Stimulated activated naive B cell treated with anti-CD40 and anti-IgM and Interleukin-4, amounts not matched to agents 10 μg/mL and 1 μg/mL and 100 μg/mL, for 72 hours (primary cell): ENCODE measurements at regions not wholly inside any gene's neighbourhood (a gene's known extent, or its start where the extent isn't known, plus 50 kb on each side); places are given as distances from the start of the nearest gene placed in this dataset.

ENCODE experiments used
- ATAC-seq, 2 donors: fragments of 150-1000 bp; cut with Tn5 transposase; replicated peaks; 2 replicates each; pipeline ENCODE4 v1.10.0; 2021; ENCODE audit warnings: moderate library complexity in 1 of 2
- DNase-seq: peaks from one replicate; pipeline ENCODE4 v3.0.0; 2021
- H3K27ac Mint-ChIP-seq: one replicate; pipeline ENCODE4 v1.8.0; 2022; ENCODE audit warnings: mild to moderate bottlenecking, mixed read lengths
- H3K27me3 Mint-ChIP-seq, 2 donors: one replicate each; pipeline ENCODE4 v1.8.0; 2022; ENCODE audit warnings: mixed read lengths in 2 of 2
- H3K36me3 Mint-ChIP-seq, 2 donors: one replicate each; pipeline ENCODE4 v1.8.0; 2022; ENCODE audit warnings: mixed read lengths in 2 of 2, mild to moderate bottlenecking in 1 of 2
- H3K4me1 Mint-ChIP-seq, 2 donors: one replicate each; pipeline ENCODE4 v1.8.0; 2022; ENCODE audit warnings: mixed read lengths in 2 of 2, mild to moderate bottlenecking in 1 of 2
- H3K4me3 Mint-ChIP-seq, 2 donors: one replicate each; pipeline ENCODE4 v1.8.0; 2022; ENCODE audit warnings: mild to moderate bottlenecking in 2 of 2, mixed read lengths in 2 of 2, moderate library complexity in 1 of 2
- H3K9me3 Mint-ChIP-seq, 2 donors: one replicate each; pipeline ENCODE4 v1.8.0; 2022; ENCODE audit warnings: mixed read lengths in 2 of 2, mild to moderate bottlenecking in 1 of 2

DNA sequence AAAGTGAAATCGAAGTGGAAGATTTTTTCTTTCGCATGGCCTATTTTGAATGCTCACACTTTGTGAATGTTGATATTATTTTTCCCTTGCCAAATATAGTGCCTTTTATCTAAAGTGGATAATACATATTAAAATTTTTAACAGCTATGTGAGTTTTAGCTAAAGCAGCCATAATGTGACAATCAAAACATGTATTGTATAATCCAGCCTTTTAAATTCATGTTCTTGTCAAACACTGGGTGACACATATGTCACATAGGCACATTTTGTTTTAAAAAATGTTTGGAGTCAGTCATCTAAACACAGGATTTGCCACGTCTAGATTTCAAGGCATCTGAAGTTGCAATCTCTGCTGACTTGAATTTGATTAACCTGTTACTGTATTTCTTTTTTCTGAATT lies 1256.6 kb downstream of the SLITRK1 start:
- Mint-ChIP-seq H3K4me1 (no peaks in the 10 kb centered on the region), H3K36me3 (no peaks in the 10 kb centered on the region), H3K27ac (no peak overlapping the region), H3K27me3 (no peaks in the 10 kb centered on the region), H3K9me3 (no peaks in the 10 kb centered on the region), H3K4me3 (no peak overlapping the region)
- ATAC-seq (no peak), DNase-seq (no peak)

DNA sequence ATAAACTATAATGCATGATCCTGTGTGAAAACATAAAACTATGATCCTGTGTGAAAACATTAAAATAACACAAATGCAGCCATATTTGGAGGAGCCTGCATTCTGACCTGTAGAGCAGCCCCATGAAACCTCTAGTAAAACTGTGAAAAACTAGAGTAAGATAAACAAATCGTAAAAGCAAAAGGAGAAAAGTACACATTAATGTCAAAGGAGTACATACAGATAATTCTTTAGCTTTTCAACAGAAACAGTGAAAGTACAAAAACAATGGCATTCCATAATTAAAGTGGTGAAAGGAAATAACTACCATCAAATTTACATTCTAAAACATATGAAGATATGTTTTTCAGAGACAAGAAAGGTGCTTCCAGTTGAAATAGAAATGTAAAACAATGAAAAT lies 1267.2 kb downstream of the SLITRK1 start:
- Mint-ChIP-seq H3K9me3 (no peaks in the 10 kb centered on the region), H3K4me3 (no peak overlapping the region), H3K4me1 (no peaks in the 10 kb centered on the region), H3K27me3 (no peaks in the 10 kb centered on the region), H3K27ac (no peak overlapping the region), H3K36me3 (no peaks in the 10 kb centered on the region)
- no peak for ATAC-seq
- DNase-seq: no peak

DNA sequence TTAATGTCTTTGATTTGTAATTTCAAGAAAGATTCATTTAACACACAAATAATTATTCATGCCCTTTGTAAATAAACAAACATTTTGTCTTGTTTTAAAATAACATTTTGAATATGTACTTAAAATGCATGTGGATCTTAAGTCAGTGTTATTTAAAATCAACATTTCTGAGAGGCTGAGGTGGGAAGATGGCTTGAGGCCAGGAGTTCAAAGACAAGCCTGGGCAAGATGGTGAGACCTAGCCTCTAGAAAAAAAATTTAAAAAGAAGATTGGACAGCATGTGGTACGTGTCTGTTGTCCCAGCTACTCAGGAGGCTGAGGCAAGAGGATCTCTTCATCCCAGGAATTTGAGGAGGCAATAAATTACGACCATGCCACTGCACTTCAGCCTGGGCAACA lies 1268.2 kb downstream of the SLITRK1 start:
- ATAC-seq (no peak), DNase-seq (no peak)
- no peaks in the 10 kb centered on the region for H3K4me1 Mint-ChIP-seq
- no peaks in the 10 kb centered on the region for H3K27me3 Mint-ChIP-seq
- H3K9me3 Mint-ChIP-seq: no peaks in the 10 kb centered on the region
- no peak overlapping the region for H3K27ac Mint-ChIP-seq
- H3K4me3 Mint-ChIP-seq: no peak overlapping the region
- H3K36me3 Mint-ChIP-seq: no peaks in the 10 kb centered on the region

DNA sequence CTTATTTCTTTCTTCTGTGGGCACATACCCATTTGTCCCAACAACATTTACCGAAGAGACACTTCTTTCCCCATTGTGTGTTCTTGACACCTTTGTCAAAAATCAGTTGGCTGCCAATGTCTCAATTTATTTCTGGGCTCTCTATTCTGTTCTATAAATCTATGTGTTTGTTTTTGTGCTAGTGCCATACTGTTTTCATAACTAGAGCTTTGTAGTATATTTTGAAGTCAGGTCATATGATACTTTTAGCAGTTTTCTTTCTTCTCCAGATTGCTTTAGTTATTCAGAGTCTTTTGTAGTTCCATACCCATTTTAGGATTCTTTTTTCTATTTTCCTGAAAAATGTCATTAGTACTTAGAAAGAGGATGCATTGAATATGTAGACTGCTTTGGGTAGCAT lies 1276.3 kb downstream of the SLITRK1 start:
- H3K4me1 Mint-ChIP-seq: no peaks in the 10 kb centered on the region
- H3K9me3 Mint-ChIP-seq: peaks cover 14 to 16% of the 10 kb centered on the region in 2 donors
- ATAC-seq (no peak), DNase-seq (no peak)
- no peak overlapping the region for H3K27ac Mint-ChIP-seq
- no peak overlapping the region for H3K4me3 Mint-ChIP-seq
- H3K36me3 Mint-ChIP-seq: no peaks in the 10 kb centered on the region
- H3K27me3 Mint-ChIP-seq: no peaks in the 10 kb centered on the region

DNA sequence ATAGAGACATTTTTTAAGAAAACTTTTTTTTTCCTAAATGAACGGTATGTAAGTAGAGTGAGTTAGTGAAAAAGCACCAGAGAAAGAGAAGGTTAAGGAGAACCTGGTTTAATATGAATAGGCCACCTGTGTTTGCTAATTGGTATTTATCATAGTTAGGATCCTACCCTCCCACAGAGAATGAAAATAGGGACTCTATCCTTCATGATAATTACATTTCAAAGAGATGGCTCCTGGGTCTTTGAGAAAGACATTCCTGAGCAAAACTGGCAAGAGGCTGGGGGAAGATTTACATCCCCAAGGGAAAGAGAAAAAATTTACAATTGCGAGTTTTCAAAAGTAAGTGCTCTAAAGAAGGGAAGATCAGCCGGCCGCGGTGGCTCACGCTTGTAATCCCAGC lies 1284.5 kb downstream of the SLITRK1 start:
- no peaks in the 10 kb centered on the region for H3K4me1 Mint-ChIP-seq
- no peaks in the 10 kb centered on the region for H3K36me3 Mint-ChIP-seq
- no peak overlapping the region for H3K27ac Mint-ChIP-seq
- no peak overlapping the region for H3K4me3 Mint-ChIP-seq
- H3K9me3 Mint-ChIP-seq: peaks cover 3 to 5% of the 10 kb centered on the region in 2 donors
- DNase-seq: no peak
- no peak for ATAC-seq
- H3K27me3 Mint-ChIP-seq: no peaks in the 10 kb centered on the region

DNA sequence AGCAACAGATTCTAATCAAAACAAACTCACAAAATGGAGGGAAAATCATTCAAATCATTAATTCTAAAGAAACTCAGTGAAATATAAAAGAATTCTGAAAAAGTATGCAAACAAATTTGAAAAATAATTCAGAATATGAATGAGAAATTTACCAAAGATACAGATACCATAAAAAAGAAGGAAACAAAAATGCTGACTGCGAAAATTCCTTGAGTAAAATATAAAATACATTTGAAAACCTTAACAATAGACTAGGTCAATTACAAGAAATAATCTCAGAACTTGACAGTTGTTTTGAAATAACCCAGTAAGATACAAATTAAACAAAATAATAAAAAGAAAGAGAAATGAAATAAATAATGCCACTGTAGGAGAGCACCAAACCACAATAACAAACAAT lies 1289.0 kb downstream of the SLITRK1 start:
- Mint-ChIP-seq H3K36me3 (no peaks in the 10 kb centered on the region), H3K27ac (no peak overlapping the region), H3K4me1 (no peaks in the 10 kb centered on the region), H3K9me3 (peaks cover 3 to 7% of the 10 kb centered on the region in 2 donors), H3K27me3 (no peaks in the 10 kb centered on the region), H3K4me3 (no peak overlapping the region)
- DNase-seq: no peak
- ATAC-seq: no peak

DNA sequence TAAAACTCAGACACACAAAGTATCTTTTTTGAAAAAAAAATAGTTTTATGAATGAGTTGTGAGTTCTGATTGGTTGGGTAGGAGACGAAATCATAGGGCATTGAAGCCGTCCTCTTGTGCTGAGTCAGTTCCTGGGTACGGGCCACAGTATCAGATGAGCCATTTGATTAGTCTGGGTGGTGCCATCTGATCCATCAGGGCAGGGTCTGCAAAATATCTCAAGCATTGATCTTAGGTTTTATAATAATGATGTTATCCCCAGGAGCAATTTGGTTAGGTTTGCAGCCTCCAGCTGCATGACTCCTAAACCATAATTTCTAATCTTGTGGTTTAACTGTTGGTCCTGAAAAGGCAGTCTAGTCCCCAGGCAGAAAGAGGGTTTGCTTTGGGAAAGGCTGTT lies 1310.6 kb downstream of the SLITRK1 start:
- H3K27me3 Mint-ChIP-seq: no peaks in the 10 kb centered on the region
- H3K9me3 Mint-ChIP-seq: peaks cover 9 to 15% of the 10 kb centered on the region in 2 donors
- ATAC-seq (no peak), DNase-seq (no peak)
- H3K4me1 Mint-ChIP-seq: no peaks in the 10 kb centered on the region
- H3K27ac Mint-ChIP-seq: no peak overlapping the region
- H3K4me3 Mint-ChIP-seq: no peak overlapping the region
- H3K36me3 Mint-ChIP-seq: no peaks in the 10 kb centered on the region

DNA sequence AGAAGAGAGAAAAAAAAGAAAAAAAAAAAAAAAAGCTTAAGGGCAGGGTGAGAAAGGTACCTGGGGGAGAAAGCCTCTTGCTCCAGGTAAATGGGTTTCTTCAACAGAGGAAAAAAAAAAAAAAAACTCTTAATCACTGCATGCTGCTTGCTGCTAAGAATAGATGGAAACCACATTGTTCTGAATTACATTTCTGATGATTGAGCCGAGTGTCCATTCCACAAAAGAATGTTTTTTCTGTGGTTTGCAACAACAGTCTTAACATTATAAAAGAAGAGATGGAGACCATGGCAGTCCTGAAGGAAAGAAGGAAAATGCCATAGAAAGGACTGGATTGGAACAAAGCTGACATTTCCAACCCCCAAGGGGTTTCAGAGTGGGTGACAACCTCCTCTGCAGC lies 1312.7 kb downstream of the SLITRK1 start:
- H3K27ac Mint-ChIP-seq: no peak overlapping the region
- DNase-seq (no peak), ATAC-seq (no peak)
- no peaks in the 10 kb centered on the region for H3K27me3 Mint-ChIP-seq
- H3K9me3 Mint-ChIP-seq: peaks cover 4 to 10% of the 10 kb centered on the region in 2 donors
- no peaks in the 10 kb centered on the region for H3K36me3 Mint-ChIP-seq
- no peak overlapping the region for H3K4me3 Mint-ChIP-seq
- no peaks in the 10 kb centered on the region for H3K4me1 Mint-ChIP-seq

DNA sequence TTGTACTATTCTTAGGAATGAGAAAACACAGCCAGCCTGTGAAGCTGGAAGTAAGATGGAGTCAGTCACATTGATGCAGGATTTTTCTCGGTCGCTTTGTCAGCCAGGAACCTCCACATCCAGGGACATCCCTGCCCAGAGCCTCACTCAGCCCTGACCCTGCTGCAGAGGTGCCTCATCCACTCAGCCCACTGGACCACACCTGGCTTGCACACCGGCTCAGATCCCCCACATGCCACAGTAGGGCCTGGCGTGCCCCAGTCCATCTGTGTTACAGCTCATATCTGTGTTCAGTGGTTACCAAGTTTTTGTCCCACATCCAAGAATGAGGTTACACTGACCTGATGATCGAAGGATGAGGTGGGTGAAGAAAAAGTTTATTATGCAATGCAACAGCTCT lies 1315.4 kb downstream of the SLITRK1 start:
- Mint-ChIP-seq H3K27me3 (no peaks in the 10 kb centered on the region), H3K27ac (no peak overlapping the region), H3K9me3 (peaks cover 4 to 7% of the 10 kb centered on the region in 2 donors), H3K36me3 (no peaks in the 10 kb centered on the region), H3K4me1 (no peaks in the 10 kb centered on the region), H3K4me3 (no peak overlapping the region)
- DNase-seq (no peak), ATAC-seq (no peak)

DNA sequence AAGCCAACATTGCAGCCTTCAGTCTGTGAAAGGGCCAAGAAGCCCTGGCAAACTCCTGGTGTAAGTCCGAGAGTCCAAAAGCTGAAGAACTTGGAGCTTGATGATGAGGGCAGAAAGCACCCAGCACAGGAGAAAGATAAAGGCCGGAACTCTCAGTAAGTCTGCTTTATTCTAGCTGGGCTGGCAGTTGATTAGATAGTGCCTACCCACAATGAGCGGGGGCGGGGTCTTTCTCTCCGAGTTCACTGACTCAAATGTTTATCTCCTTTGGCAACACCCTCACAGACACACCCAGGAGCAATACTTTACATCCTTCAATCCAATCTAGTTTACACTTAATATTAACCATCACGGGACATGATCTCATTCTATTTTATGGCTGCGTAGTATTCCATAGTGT lies 1317.1 kb downstream of the SLITRK1 start:
- Mint-ChIP-seq H3K27ac (no peak overlapping the region), H3K4me1 (no peaks in the 10 kb centered on the region), H3K4me3 (no peak overlapping the region), H3K27me3 (no peaks in the 10 kb centered on the region), H3K9me3 (peaks cover 2 to 5% of the 10 kb centered on the region in 2 donors), H3K36me3 (no peaks in the 10 kb centered on the region)
- ATAC-seq (no peak), DNase-seq (no peak)

DNA sequence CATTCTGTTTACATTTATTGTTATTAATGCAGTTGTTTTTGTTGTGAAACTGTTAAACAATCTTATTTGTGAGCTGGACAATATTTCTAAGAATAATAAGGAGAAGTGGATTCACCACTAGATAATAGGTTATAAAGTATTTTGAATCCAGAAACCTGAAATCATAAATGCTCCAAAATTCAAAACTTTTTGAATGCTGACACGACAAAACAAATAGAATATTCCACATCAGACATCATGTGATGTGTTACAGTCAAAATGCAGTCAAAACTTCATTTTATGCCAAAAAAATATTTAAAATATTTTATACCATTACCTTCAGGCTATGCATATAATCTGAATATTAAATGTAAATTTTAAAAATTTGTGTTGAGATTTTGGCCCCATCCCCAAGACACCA lies 1321.4 kb downstream of the SLITRK1 start:
- H3K27ac Mint-ChIP-seq: no peak overlapping the region
- DNase-seq: no peak
- H3K27me3 Mint-ChIP-seq: no peaks in the 10 kb centered on the region
- H3K9me3 Mint-ChIP-seq: peaks cover 0 to 2% of the 10 kb centered on the region in 2 donors
- H3K4me3 Mint-ChIP-seq: no peak overlapping the region
- no peaks in the 10 kb centered on the region for H3K36me3 Mint-ChIP-seq
- no peaks in the 10 kb centered on the region for H3K4me1 Mint-ChIP-seq
- no peak for ATAC-seq

DNA sequence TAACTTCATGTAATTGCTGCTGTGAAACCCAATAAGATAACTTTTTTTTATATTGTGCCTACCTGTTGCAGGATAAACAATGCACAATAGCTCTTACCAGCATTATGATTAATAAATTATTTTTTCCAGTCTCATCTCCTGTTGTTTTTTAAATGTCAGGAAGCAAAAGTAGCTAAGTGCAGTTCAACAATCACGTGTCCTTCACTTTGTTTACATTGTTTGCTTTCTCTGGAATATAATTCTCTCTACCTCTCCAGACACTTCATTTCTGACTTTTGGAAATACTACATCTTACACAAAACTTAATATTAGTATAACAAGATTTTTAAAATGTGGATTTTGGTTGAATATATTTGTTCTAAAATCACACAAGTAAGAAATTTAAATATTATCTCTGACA lies 1359.4 kb downstream of the SLITRK1 start:
- ATAC-seq: no peak
- DNase-seq: no peak
- H3K27me3 Mint-ChIP-seq: no peaks in the 10 kb centered on the region
- H3K9me3 Mint-ChIP-seq: peaks cover 0 to 2% of the 10 kb centered on the region in 2 donors
- no peak overlapping the region for H3K27ac Mint-ChIP-seq
- H3K4me3 Mint-ChIP-seq: no peak overlapping the region
- H3K4me1 Mint-ChIP-seq: no peaks in the 10 kb centered on the region
- H3K36me3 Mint-ChIP-seq: no peaks in the 10 kb centered on the region

DNA sequence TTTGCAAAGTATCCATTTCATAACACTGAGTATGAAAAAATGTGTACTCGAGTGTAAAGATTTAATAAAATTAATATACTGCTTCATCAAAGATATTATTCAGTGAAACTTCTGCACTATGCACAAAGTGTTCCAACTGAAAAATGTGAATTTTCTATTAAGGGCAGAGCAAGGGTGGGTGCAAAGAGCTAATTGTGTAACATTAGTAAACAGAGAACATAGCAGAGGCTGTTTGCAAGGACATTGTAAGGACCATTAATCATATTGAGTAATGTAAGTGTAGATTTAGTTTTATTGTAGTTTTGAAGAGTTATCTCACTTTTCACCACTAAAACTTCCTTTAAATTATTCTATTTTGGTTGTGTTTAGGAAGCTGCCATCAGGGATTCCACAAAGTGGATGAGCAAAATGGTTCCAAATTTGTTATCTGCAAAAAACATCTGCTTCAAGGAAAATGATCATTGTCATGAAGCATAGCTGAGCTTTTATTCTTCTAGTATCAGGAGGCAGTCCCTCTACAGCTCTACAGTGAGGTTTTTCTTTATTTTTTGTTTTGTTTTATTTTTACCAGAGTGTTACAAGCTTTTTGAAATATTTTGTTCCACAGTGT lies 1375.4 kb downstream of the SLITRK1 start:
- peaks cover 2 to 4% of the 10 kb centered on the region in 2 donors for H3K9me3 Mint-ChIP-seq
- H3K27me3 Mint-ChIP-seq: no peaks in the 10 kb centered on the region
- no peaks in the 10 kb centered on the region for H3K36me3 Mint-ChIP-seq
- ATAC-seq (no peak), DNase-seq (no peak)
- no peak overlapping the region for H3K27ac Mint-ChIP-seq
- H3K4me3 Mint-ChIP-seq: no peak overlapping the region
- no peaks in the 10 kb centered on the region for H3K4me1 Mint-ChIP-seq

DNA sequence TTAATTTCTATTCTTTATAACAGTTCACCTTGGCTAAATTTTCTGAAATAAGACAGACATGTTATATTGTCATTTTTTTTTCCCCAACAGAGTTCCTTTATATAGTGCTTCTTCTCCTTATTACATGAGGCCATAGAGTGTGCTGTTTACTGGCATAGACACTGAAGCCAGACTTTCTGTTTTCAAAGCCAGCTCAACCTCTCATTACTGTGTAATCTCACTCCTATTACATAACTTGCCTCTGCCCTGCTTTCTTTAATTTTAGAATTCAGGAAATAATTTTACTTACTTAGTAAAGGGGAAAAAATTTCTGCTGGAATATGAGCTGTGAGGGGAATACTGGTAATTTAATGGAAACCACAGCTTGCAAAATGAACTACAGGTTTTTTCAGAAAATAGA lies 1380.4 kb downstream of the SLITRK1 start:
- no peak overlapping the region for H3K27ac Mint-ChIP-seq
- no peaks in the 10 kb centered on the region for H3K4me1 Mint-ChIP-seq
- H3K36me3 Mint-ChIP-seq: no peaks in the 10 kb centered on the region
- H3K27me3 Mint-ChIP-seq: no peaks in the 10 kb centered on the region
- H3K9me3 Mint-ChIP-seq: peaks cover 0 to 2% of the 10 kb centered on the region in 2 donors
- ATAC-seq (no peak), DNase-seq (no peak)
- H3K4me3 Mint-ChIP-seq: no peak overlapping the region

DNA sequence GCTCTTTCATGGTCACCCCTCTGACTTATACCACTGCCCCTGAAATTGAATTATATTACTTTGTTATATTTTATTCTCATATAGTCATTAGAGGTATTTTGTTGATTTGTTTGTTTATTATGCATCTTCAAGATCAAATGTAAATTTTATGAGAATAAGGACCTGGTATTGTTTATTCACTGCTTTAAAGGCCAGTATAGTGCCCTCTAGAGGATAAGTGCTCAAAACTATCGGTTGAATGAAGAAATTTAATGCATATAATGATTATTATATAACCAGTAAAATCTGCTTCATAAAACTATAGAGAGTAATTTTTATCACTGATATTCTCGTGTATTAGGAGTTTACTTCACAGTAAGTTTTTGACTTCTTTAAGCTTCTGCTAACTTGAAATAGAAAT lies 1401.9 kb downstream of the SLITRK1 start:
- no peak overlapping the region for H3K4me3 Mint-ChIP-seq
- no peak for ATAC-seq
- no peak overlapping the region for H3K27ac Mint-ChIP-seq
- no peaks in the 10 kb centered on the region for H3K4me1 Mint-ChIP-seq
- no peaks in the 10 kb centered on the region for H3K27me3 Mint-ChIP-seq
- H3K9me3 Mint-ChIP-seq: peaks cover 8 to 10% of the 10 kb centered on the region in 2 donors
- no peaks in the 10 kb centered on the region for H3K36me3 Mint-ChIP-seq
- no peak for DNase-seq

DNA sequence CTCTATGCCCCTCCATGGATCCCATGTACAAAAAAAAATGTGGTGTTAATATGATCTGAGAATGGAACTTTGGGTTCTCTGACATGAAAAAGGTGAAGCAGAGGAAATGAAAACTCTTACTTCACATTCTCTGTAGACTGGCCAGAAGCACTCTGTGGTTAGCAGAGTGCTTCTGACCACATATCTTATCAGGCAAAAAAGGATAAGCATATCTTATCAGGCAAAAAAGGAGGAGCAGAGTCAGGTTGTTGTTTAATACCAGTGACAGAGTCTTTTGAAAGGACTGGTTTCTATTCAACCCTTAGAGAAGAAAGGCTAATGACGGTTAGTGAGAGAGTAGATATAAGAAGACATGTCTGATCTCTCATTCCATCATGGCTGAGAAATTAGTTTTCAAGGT lies 1404.8 kb downstream of the SLITRK1 start:
- Mint-ChIP-seq H3K36me3 (no peaks in the 10 kb centered on the region), H3K27me3 (no peaks in the 10 kb centered on the region), H3K4me3 (no peak overlapping the region), H3K27ac (no peak overlapping the region), H3K9me3 (peaks cover 9 to 12% of the 10 kb centered on the region in 2 donors), H3K4me1 (no peaks in the 10 kb centered on the region)
- ATAC-seq (no peak), DNase-seq (no peak)
